Neuronal stem cell (in vitro differentiated cells): ENCODE measurements at regions not wholly inside any gene's neighbourhood (a gene's known extent, or its start where the extent isn't known, plus 50 kb on each side); places are given as distances from the start of the nearest gene placed in this dataset.

ENCODE experiments used
- DNase-seq: peaks from one replicate; pipeline ENCODE4 v3.0.0-alpha.2; 2013; ENCODE audit warnings: low spot score
- H2AFZ ChIP-seq: one replicate; pipeline ENCODE4 v1.6.1; 2013; ENCODE audit warnings: mild to moderate bottlenecking, low read length, inconsistent platforms
- H2AK5ac ChIP-seq: 2 replicates; pipeline ENCODE4 v1.6.1; 2013; ENCODE audit warnings: low read depth, mild to moderate bottlenecking, inconsistent platforms, low read length, moderate library complexity, mixed read lengths
- H2BK120ac ChIP-seq: 2 replicates; pipeline ENCODE4 v1.6.1; 2013; ENCODE audit warnings: low read depth, mild to moderate bottlenecking, inconsistent platforms, low read length, moderate library complexity, mixed read lengths
- H2BK12ac ChIP-seq: one replicate; pipeline ENCODE4 v1.6.1; 2013; ENCODE audit warnings: low read length, inconsistent platforms
- H2BK15ac ChIP-seq: 2 replicates; pipeline ENCODE4 v1.6.1; 2013; ENCODE audit warnings: mild to moderate bottlenecking, low read length, inconsistent platforms, mixed read lengths
- H2BK5ac ChIP-seq: one replicate; pipeline ENCODE4 v1.6.1; 2013; ENCODE audit warnings: inconsistent platforms, mild to moderate bottlenecking, low read length, moderate library complexity
- H3K14ac ChIP-seq: one replicate; pipeline ENCODE4 v1.6.1; 2013; ENCODE audit warnings: low read length, inconsistent platforms
- H3K18ac ChIP-seq: 2 replicates; pipeline ENCODE4 v1.6.1; 2013; ENCODE audit warnings: low read length, inconsistent platforms
- H3K23ac ChIP-seq: 2 replicates; pipeline ENCODE4 v1.6.1; 2013; ENCODE audit warnings: low read depth, mild to moderate bottlenecking, mixed read lengths, low read length, inconsistent platforms; ENCODE audit not compliant: poor library complexity
- H3K27ac ChIP-seq: replicated peaks from 3 replicates; pipeline ENCODE4 v1.5.1; 2013; ENCODE audit warnings: low read length, inconsistent platforms
- H3K27me3 ChIP-seq, 3 experiments: 2 replicates each; pipeline ENCODE4 v1.6.1; 2013; ENCODE audit warnings: low read length in 3 of 3, mild to moderate bottlenecking in 2 of 3, inconsistent platforms in 1 of 3, low read depth in 1 of 3, mixed read lengths in 1 of 3, moderate library complexity in 1 of 3; ENCODE audit not compliant: control insufficient read depth in 3 of 3, insufficient read depth in 3 of 3
- H3K36me3 ChIP-seq, 2 donors: replicated peaks in 1 of 2; 2 replicates each; pipeline ENCODE4 v1.6.1; 2013; ENCODE audit warnings: low read length in 2 of 2; ENCODE audit not compliant: control insufficient read depth in 2 of 2, insufficient read depth in 2 of 2
- H3K4ac ChIP-seq: 2 replicates; pipeline ENCODE4 v1.6.1; 2013; ENCODE audit warnings: inconsistent platforms, mild to moderate bottlenecking, low read length, moderate library complexity
- H3K4me1 ChIP-seq, 2 donors: 1 replicate in 1 of 2; 2 replicates in 1 of 2; pipeline ENCODE4 v1.6.1; 2013; ENCODE audit warnings: low read length in 2 of 2, low read depth in 1 of 2; ENCODE audit not compliant: control insufficient read depth in 2 of 2, insufficient read depth in 1 of 2
- H3K4me2 ChIP-seq: one replicate; pipeline ENCODE4 v1.6.1; 2013; ENCODE audit warnings: mild to moderate bottlenecking, low read length, inconsistent platforms; ENCODE audit not compliant: insufficient read depth, poor library complexity, severe bottlenecking
- H3K4me3 ChIP-seq, 2 donors: 2 replicates each; pipeline ENCODE4 v1.5.1; 2013; ENCODE audit warnings: low read length in 2 of 2, mild to moderate bottlenecking in 2 of 2, inconsistent platforms in 1 of 2, moderate library complexity in 1 of 2
- H3K79me1 ChIP-seq: one replicate; pipeline ENCODE4 v1.6.1; 2013; ENCODE audit warnings: low read depth, mild to moderate bottlenecking, inconsistent platforms, low read length, moderate library complexity
- H3K9ac ChIP-seq: one replicate; pipeline ENCODE4 v1.6.1; 2013; ENCODE audit warnings: mild to moderate bottlenecking, low read depth, low read length, inconsistent platforms; ENCODE audit not compliant: poor library complexity
- H3K9me3 ChIP-seq, 2 donors: replicated peaks in 1 of 2; 2 replicates each; pipeline versions ENCODE3 to v1.6.1; 2013; ENCODE audit warnings: low read length in 2 of 2, mild to moderate bottlenecking in 2 of 2, inconsistent platforms in 1 of 2, low read depth in 1 of 2, mixed read lengths in 1 of 2, moderate library complexity in 1 of 2; ENCODE audit not compliant: control insufficient read depth in 2 of 2, insufficient read depth in 1 of 2
- H4K8ac ChIP-seq: one replicate; pipeline ENCODE4 v1.6.1; 2013; ENCODE audit warnings: low read depth, mild to moderate bottlenecking, inconsistent platforms, low read length, moderate library complexity
- H4K91ac ChIP-seq: one replicate; pipeline ENCODE4 v1.6.1; 2013; ENCODE audit warnings: low read length, low read depth, mild to moderate bottlenecking, inconsistent platforms; ENCODE audit not compliant: poor library complexity
- WGBS, 2 donors: extraction: QIAGEN DNeasy Blood & Tissue Kit; methylation state at CpG; one replicate each; pipeline ENCODE4 v1.1.7; 2013; ENCODE audit warnings: missing lambda C conversion rate in 2 of 2, mixed read lengths in 1 of 2; ENCODE audit not compliant: insufficient read length in 2 of 2, insufficient replicate concordance in 1 of 2; ENCODE audit errors: extremely low coverage in 2 of 2; 5-methylcytosine and 5-hydroxymethylcytosine counted together

GRCh38 chr2:33712674-33713073, 113.6 kb upstream of the FAM98A start:
- no peak overlapping the region for H3K4me2 ChIP-seq
- H4K91ac ChIP-seq = no peak overlapping the region
- no peaks in the 10 kb centered on the region for H3K27me3 ChIP-seq
- no CpG with 5 or more reads among the region's 3 CpGs for WGBS, 2 donors
- no peak overlapping the region for H3K18ac ChIP-seq
- H3K27ac ChIP-seq = no peak overlapping the region
- no peak overlapping the region for H3K14ac ChIP-seq
- no peak overlapping the region for H3K23ac ChIP-seq
- no peak overlapping the region for H2BK120ac ChIP-seq
- H2BK5ac ChIP-seq = no peak overlapping the region
- no peaks in the 10 kb centered on the region for H3K79me1 ChIP-seq
- no peaks in the 10 kb centered on the region for H3K36me3 ChIP-seq
- no peak overlapping the region for H3K9ac ChIP-seq
- no peak overlapping the region for H2BK15ac ChIP-seq
- no peak overlapping the region for H2BK12ac ChIP-seq
- DNase-seq = no peak
- H3K9me3 ChIP-seq = no peaks in the 10 kb centered on the region
- H2AFZ ChIP-seq = no peak overlapping the region
- H3K4me3 ChIP-seq = no peak overlapping the region
- H4K8ac ChIP-seq = no peak overlapping the region
- no peak overlapping the region for H2AK5ac ChIP-seq
- H3K4me1 ChIP-seq = peaks cover 0 to 3% of the 10 kb centered on the region in 2 donors
- no peak overlapping the region for H3K4ac ChIP-seq

- no CpG with 5 or more reads among the region's 3 CpGs for WGBS, 2 donors
- H3K79me1 ChIP-seq = no peaks in the 10 kb centered on the region
These were observed 110.9 kb upstream of the FAM98A start for GRCh38 chr2:33709951-33710350.

GRCh38 chr2:33707312-33707711, 108.2 kb upstream of the FAM98A start:
- H3K4ac ChIP-seq = no peak overlapping the region
- no peak overlapping the region for H3K4me2 ChIP-seq
- no peak overlapping the region for H3K14ac ChIP-seq
- H3K79me1 ChIP-seq = no peaks in the 10 kb centered on the region
- peak overlapping the region; percentile 26 for H2AFZ ChIP-seq
- no peak for DNase-seq
- no peak overlapping the region for H2BK15ac ChIP-seq
- H3K27ac ChIP-seq = no peak overlapping the region
- no peak overlapping the region for H4K91ac ChIP-seq
- H3K23ac ChIP-seq = no peak overlapping the region
- no peak overlapping the region for H2AK5ac ChIP-seq
- H3K4me1 ChIP-seq = peaks cover 6 to 13% of the 10 kb centered on the region in 2 donors
- no peaks in the 10 kb centered on the region for H3K27me3 ChIP-seq
- no CpG with 5 or more reads among the region's 2 CpGs for WGBS, 2 donors
- no peak overlapping the region for H2BK5ac ChIP-seq
- H3K36me3 ChIP-seq = no peaks in the 10 kb centered on the region
- no peak overlapping the region for H2BK120ac ChIP-seq
- peak overlapping the region; percentile 56 for H3K18ac ChIP-seq
- H2BK12ac ChIP-seq = no peak overlapping the region
- H3K9me3 ChIP-seq = no peaks in the 10 kb centered on the region
- no peak overlapping the region for H3K4me3 ChIP-seq
- no peak overlapping the region for H3K9ac ChIP-seq
- H4K8ac ChIP-seq = no peak overlapping the region

More at GRCh38 chr2:33709951-33710350, 110.9 kb upstream of the FAM98A start:
- no peak overlapping the region for H2BK15ac ChIP-seq
- H3K9me3 ChIP-seq = no peaks in the 10 kb centered on the region
- H2AK5ac ChIP-seq = no peak overlapping the region
- no peaks in the 10 kb centered on the region for H3K36me3 ChIP-seq
- H3K27ac ChIP-seq = peak overlapping the region; percentile 39
- no peak overlapping the region for H4K91ac ChIP-seq
- peak overlapping the region; percentile 18 for H2AFZ ChIP-seq
- H2BK5ac ChIP-seq = no peak overlapping the region
- no peak overlapping the region for H3K23ac ChIP-seq
- peak; percentile 14 for DNase-seq
- no peak overlapping the region for H3K4me3 ChIP-seq
- no peak overlapping the region for H2BK120ac ChIP-seq
- no peak overlapping the region for H3K4ac ChIP-seq
- H4K8ac ChIP-seq = no peak overlapping the region
- peaks cover 1 to 3% of the 10 kb centered on the region in 2 donors for H3K4me1 ChIP-seq
- H2BK12ac ChIP-seq = no peak overlapping the region
- no peaks in the 10 kb centered on the region for H3K27me3 ChIP-seq
- no peak overlapping the region for H3K14ac ChIP-seq
- no peak overlapping the region for H3K9ac ChIP-seq
- no peak overlapping the region for H3K18ac ChIP-seq
- no peak overlapping the region for H3K4me2 ChIP-seq

- no peak overlapping the region for H3K23ac ChIP-seq
- no peaks in the 10 kb centered on the region for H3K27me3 ChIP-seq
- no peak overlapping the region for H3K18ac ChIP-seq
- H3K27ac ChIP-seq = no peak overlapping the region
- no peak overlapping the region for H3K9ac ChIP-seq
- H4K8ac ChIP-seq = no peak overlapping the region
- no peak overlapping the region for H2AFZ ChIP-seq
- H3K9me3 ChIP-seq = no peaks in the 10 kb centered on the region
- no peak overlapping the region for H2BK120ac ChIP-seq
- H3K4me1 ChIP-seq = peaks cover 6 to 13% of the 10 kb centered on the region in 2 donors
- no peak overlapping the region for H2BK15ac ChIP-seq
- H3K4ac ChIP-seq = no peak overlapping the region
- H2AK5ac ChIP-seq = no peak overlapping the region
- H3K4me3 ChIP-seq = no peak overlapping the region
- no peak overlapping the region for H3K14ac ChIP-seq
- H3K36me3 ChIP-seq = no peaks in the 10 kb centered on the region
- H3K4me2 ChIP-seq = no peak overlapping the region
- WGBS, 2 donors = no CpG with 5 or more reads among the region's 8 CpGs
- DNase-seq = no peak
- H2BK12ac ChIP-seq = no peak overlapping the region
- H2BK5ac ChIP-seq = no peak overlapping the region
- no peak overlapping the region for H4K91ac ChIP-seq
- no peaks in the 10 kb centered on the region for H3K79me1 ChIP-seq
These were observed 107.3 kb upstream of the FAM98A start for GRCh38 chr2:33706410-33706809.
